ENCODE measurements at regions not wholly inside any gene's neighbourhood (a gene's known extent, or its start where the extent isn't known, plus 50 kb on each side); places are given as distances from the start of the nearest gene placed in this dataset.
A peak's percentile ranks its signal among the peaks of the same experiment; 100 is the strongest.

DNA sequence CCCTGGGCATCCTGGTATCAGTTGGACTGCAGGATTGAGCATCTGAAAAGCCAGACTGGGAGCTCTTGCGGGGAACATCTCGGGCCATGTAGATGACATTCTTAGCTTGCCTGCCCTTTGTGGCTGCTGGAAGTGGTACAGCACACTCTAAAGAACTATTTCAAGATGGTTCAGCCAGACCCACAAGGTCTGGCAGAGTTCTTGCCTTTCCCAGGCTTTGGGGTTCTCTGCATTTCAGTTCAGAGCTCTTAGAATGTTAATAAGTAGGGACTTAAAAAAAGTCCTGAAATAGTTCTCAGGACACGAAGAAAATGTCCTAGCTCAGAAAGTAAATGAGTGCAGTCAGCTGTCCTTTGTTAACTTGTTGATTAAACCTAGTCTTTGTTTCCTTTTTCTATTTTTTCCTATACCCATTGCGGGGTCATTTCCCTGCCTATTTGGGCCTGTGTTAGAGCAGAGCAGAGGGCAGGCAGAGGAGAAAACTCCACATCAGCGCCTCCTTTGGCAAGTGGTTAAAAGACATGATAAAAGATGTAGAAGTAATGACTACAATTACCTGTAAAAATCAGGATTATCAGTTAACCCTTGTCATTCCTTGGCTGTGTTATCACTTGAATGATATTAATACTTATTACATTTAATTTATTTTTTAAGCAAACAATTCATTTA lies 291.5 kb downstream of the ZSWIM6 start:
- DNase-seq = no peak

DNA sequence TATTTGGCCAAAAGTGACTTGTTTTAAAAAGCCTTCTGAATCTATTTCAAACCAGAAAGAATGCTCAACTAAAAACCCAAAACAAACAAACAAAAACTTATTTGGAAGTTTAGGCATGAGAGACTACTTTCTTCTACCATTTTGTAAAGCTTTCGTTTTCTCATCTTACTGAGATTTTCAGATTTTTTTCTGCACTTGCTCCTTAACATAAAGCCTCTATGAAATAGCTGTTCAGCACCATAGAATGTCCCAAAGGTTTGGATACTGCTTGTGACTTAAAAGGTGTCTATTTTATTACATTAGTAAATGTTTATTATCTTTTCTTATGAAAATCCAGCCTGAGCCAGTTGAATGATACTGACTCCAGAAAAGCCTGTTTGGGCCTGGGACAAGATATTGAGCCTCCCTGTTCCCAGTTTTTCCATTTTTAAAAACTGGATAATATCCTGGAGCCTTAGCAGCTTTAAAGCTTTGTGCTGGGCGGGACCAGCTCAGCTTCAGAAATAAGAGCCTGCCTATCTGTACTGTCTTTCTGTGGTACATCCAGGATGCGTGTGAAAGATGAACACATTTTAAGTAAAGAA lies 292.6 kb downstream of the ZSWIM6 start:
- DNase-seq = no peak

DNA sequence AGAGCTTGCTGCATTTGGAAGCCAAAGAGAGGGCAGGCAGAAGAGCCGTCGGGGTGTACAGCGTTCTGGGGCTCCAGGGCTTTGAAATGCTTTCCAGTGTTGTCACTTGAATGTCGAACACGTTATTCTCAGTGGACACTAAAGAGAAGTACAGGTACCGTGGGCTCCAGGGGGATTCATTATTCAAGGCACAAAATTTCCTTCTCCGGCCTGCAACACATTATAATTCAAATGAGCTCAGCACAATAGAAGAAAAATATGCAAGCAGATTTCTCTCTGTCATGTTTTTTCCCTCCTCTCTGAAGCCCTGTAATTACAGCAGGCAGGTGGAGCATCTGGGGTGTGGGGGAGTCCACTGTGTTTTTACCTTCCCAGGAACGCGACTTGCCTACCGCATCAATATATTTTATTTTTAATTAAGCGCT lies 293.1 kb downstream of the ZSWIM6 start:
- DNase-seq = no peak

DNA sequence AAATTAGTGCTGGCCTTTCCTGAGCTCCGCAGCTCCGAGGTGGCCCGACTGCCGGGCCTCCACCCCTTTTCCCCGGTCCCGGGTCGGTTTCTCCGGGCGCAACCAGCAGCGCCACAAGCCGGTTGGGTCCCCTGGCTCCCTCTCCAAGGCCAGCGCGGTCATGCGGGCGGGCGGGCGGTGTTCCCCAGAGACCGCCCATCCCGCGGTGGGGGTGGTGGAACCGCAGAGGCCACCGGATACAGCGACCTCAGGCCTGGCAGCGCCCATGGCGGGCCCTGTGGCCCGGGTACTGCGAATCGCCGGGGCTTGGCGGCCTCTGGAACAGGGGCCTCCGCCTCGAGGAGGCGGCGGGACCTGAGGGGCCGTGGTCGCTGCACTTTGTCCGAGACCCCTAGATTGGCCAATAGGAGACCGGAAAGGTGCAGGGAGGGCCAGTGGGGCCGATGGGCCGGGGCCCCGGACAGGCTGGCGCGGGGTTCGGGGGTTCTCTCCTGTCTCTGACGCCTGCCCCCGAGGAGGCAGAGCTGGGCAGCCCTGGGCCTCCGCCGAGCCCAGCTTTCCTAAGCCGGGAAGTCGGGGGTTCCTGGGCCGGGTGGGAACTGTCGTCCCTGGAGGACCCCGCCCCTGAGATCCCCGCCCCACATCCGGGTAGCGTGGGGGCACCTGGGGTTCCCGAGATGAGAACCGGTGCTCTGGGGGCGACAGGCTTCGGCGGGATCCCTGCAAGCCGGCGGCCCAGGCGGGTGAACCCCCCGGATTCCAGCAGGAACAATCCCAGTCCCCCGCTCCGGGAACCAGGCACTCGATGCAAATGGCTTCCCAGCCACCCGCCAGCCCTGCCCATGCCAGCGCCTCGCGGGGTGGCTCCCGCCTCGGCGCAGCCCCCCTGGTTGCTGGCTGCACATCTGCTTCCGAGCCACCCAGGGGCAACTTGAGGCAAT lies 293.9 kb downstream of the ZSWIM6 start:
- DNase-seq = peak; percentile 39

DNA sequence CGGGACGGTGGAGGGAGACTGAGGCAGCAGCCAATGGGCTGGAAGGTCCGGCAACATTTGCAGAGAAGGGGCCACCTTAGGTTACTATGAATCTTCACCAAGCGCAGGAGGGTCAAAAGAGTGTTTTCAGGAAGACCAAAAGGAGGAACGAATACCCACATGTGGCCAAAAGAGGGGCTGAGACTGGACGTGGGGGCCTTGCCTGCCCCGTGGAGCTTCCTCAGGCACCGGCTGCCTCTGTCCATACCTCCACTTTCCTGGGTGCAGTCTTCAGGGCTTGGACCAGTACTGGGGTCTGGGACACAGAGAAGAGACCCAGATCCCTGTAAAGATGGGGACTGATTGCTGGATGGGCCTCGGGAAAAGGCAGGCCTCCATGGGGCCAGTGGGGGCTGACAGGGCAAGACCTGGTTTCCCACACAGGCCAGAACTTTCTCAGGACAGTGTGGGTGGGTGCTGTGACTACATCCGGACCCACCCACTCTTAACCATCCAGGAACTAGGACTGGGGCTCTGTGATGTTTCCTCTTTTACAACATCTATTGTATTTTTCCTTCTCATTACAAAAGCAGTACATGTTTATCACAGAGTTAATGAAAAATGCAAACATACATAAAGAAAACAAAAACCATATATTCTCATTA lies 294.7 kb downstream of the ZSWIM6 start:
- no peak for DNase-seq

DNA sequence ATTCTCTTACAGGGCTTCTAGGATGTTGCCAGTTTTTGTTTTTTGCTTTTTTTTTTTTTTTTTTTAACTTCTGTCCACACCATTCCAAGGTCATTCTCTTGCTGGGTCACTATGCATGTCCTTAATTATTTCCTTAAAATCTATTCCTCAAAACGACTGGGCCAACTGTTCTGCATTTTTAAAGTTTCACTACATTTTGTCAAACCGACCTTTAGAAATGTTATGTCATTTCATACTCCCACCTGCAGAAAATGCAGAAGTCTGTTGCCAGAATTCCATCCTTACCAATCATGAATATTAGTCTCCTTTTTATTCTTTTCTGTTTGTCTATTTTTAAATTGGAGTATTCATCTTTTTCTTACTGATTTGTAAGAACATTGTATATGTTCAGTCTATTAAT lies 295.5 kb downstream of the ZSWIM6 start:
- DNase-seq = no peak

DNA sequence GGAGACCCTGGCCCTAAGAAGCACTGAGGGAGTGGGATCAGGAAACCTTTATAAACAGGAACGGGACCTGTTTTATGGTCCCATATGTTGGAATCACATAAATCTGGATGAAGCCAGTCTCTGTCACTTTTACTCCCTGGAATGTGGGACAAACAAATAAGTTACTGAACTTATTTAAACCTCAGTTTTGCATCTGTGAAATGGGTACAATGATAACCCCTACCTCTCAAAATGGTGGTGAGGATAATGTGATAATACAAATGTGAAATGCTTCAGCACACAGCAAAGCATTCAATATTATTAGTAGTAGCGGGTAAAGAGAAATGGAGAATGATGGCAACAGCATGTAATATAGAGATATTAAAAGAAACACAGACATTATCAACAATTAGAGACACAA lies 298.9 kb downstream of the ZSWIM6 start:
- DNase-seq = no peak

GRCh38 chr5:61631438-61631941 lies 299.4 kb downstream of the ZSWIM6 start:
- DNase-seq = no peak

GRCh38 chr5:61632064-61632463 lies 300.0 kb downstream of the ZSWIM6 start:
- no peak for DNase-seq

GRCh38 chr5:61635271-61635670 lies 303.2 kb downstream of the ZSWIM6 start:
- no peak for DNase-seq

DNA sequence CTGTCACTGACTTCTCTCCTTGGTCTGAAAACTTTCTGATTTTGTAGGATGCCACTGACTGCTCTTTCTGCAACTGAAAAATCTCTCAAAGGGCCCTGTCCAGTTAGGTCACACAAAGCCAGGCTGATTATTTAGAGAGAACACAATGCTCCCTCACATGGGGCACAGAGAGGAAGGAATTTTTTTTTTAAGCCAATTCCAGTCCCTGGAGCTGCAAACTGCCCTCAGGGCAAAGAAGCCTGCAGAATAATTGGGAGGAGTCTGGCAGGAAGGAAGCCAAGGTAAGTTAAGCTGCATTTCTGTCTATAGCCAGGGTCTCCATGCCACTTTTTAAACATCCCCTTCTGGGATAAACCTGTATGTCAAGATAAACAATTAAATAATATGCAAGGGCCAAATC lies 305.5 kb downstream of the ZSWIM6 start:
- no peak for DNase-seq

GRCh38 chr5:61638476-61638875 lies 306.4 kb downstream of the ZSWIM6 start:
- no peak for DNase-seq

- DNase-seq = no peak
These were observed 308.3 kb downstream of the ZSWIM6 start for GRCh38 chr5:61640179-61641021.

GRCh38 chr5:61641748-61642565 lies 309.9 kb downstream of the ZSWIM6 start:
- DNase-seq = peak; percentile 21

DNA sequence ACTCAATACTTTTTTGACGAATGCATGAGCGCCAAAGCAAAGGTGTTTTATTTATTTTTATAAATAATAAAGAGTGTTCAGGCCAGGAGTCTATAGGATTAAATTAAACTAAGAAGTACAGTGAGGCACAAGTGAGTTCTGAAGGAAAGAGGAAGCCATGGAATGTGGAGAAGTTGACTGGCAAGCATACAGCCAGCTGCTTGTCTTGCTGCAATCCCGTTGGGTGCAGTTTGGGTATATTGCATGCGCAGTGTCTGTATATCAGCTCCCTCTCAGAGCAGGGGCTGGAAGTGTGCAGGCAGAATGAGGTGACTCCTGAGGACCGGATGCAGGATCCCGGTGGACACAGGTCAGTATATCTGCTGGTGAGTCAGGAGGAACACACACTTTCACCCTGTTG lies 315.6 kb downstream of the ZSWIM6 start:
- no peak for DNase-seq

GRCh38 chr5:61649231-61649630 lies 317.2 kb downstream of the ZSWIM6 start:
- DNase-seq = no peak

GRCh38 chr5:61649971-61650370 lies 317.9 kb downstream of the ZSWIM6 start:
- DNase-seq = no peak

- no peak for DNase-seq
These were observed 318.6 kb downstream of the ZSWIM6 start for GRCh38 chr5:61650661-61651060.

- DNase-seq = no peak
These were observed 319.1 kb downstream of the ZSWIM6 start for GRCh38 chr5:61651195-61651594.

DNA sequence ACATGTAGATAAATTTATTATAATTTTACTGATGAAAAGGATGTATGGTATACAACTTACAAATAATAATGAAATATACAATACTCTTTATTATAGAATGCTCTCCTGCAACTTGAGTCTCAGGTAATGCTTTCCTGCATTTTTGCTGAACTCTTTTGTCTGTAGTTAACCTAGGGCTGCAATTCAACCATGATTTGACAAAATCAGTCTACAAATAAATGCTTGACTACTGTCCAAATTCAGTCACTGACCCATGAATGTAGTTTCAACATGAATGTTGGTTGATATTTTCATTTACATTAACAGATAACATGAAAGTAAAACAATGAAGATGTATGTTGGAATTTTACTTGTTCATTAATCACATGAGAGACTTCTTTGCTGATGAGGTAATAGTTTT lies 320.9 kb downstream of the ZSWIM6 start:
- DNase-seq = no peak
